Medulla oblongata (tissue), 1 donor: ENCODE measurements at regions not wholly inside any gene's neighbourhood (a gene's known extent, or its start where the extent isn't known, plus 50 kb on each side); places are given as distances from the start of the nearest gene placed in this dataset.
"Not testable (repeated sequence)": the region's sequence is repeated elsewhere in the genome, so short reads cannot be mapped to it uniquely, and the experiment has no call there.

Experiments used
- DNase-seq: peaks from one replicate; pipeline ENCODE4 v3.0.0-alpha.2; 2015; ENCODE audit errors: extremely low spot score

GRCh38 chr4:164579270-164579942, 174.5 kb upstream of the SMIM31 start:
- DNase-seq, result no peak

GRCh38 chr4:164591666-164592065, 162.3 kb upstream of the SMIM31 start:
- no peak for DNase-seq

GRCh38 chr4:164595751-164596150, 158.2 kb upstream of the SMIM31 start:
- no peak for DNase-seq

GRCh38 chr4:164596318-164596878, 157.5 kb upstream of the SMIM31 start:
- DNase-seq, result no peak

GRCh38 chr4:164596927-164597326, 157.0 kb upstream of the SMIM31 start:
- DNase-seq, result no peak

GRCh38 chr4:164601653-164602052, 152.3 kb upstream of the SMIM31 start:
- DNase-seq, result no peak

- DNase-seq, result not testable (repeated sequence)
These were observed 148.1 kb upstream of the SMIM31 start for GRCh38 chr4:164605791-164606190.

- DNase-seq, result no peak
These were observed 147.5 kb upstream of the SMIM31 start for GRCh38 chr4:164606478-164606877.

- DNase-seq, result no peak
These were observed 140.7 kb upstream of the SMIM31 start for GRCh38 chr4:164613256-164613655.

- DNase-seq, result no peak
These were observed 140.1 kb upstream of the SMIM31 start for GRCh38 chr4:164613792-164614191.

- no peak for DNase-seq
These were observed 139.6 kb upstream of the SMIM31 start for GRCh38 chr4:164614329-164614728.

GRCh38 chr4:164614999-164615398, 138.9 kb upstream of the SMIM31 start:
- DNase-seq, result no peak

GRCh38 chr4:164615964-164616363, 138.0 kb upstream of the SMIM31 start:
- DNase-seq, result no peak

- no peak for DNase-seq
These were observed 137.0 kb upstream of the SMIM31 start for GRCh38 chr4:164616961-164617360.

GRCh38 chr4:164617426-164617825, 136.5 kb upstream of the SMIM31 start:
- no peak for DNase-seq

- DNase-seq, result no peak
These were observed 136.0 kb upstream of the SMIM31 start for GRCh38 chr4:164617911-164618310.

GRCh38 chr4:164621886-164622521, 131.9 kb upstream of the SMIM31 start:
- DNase-seq, result no peak

GRCh38 chr4:164623099-164623498, 130.8 kb upstream of the SMIM31 start:
- no peak for DNase-seq

- no peak for DNase-seq
These were observed 114.9 kb upstream of the SMIM31 start for GRCh38 chr4:164639001-164639400.

- DNase-seq, result no peak
These were observed 105.6 kb upstream of the SMIM31 start for GRCh38 chr4:164648151-164648848.

GRCh38 chr4:164648849-164649212, 105.1 kb upstream of the SMIM31 start:
- DNase-seq, result no peak

GRCh38 chr4:164659765-164660164, 94.2 kb upstream of the SMIM31 start:
- DNase-seq, result no peak

GRCh38 chr4:164676152-164676551, 77.8 kb upstream of the SMIM31 start:
- not testable (repeated sequence) for DNase-seq
